Aorta (tissue), 5 donors: ENCODE measurements at regions not wholly inside any gene's neighbourhood (a gene's known extent, or its start where the extent isn't known, plus 50 kb on each side); places are given as distances from the start of the nearest gene placed in this dataset.
"Not testable (repeated sequence)": the region's sequence is repeated elsewhere in the genome, so short reads cannot be mapped to it uniquely, and the experiment has no call there.

Experiments used
- ATAC-seq: fragments of 200-7000 bp; cut with Tn5 transposase; one replicate; pipeline ENCODE4 v1.9.1; 2022; ENCODE audit warnings: moderate library complexity; ENCODE audit not compliant: low FRiP score
- DNase-seq, 2 donors: peaks; one replicate each; pipeline ENCODE4 v3.0.0-alpha.2; 2020
- H3K27ac ChIP-seq, 2 donors: one replicate each; pipeline ENCODE4 v1.5.1; 2013; ENCODE audit warnings: low read length in 2 of 2, mild to moderate bottlenecking in 2 of 2, moderate library complexity in 2 of 2, control low read depth in 1 of 2, inconsistent platforms in 1 of 2, low read depth in 1 of 2
- H3K27me3 ChIP-seq, 2 donors: one replicate each; pipeline ENCODE4 v1.6.1; 2013; ENCODE audit warnings: control low read depth in 1 of 2, low read length in 1 of 2, mild to moderate bottlenecking in 1 of 2, moderate library complexity in 1 of 2; ENCODE audit not compliant: insufficient read depth in 2 of 2, control insufficient read depth in 1 of 2
- H3K36me3 ChIP-seq, 2 donors: one replicate each; pipeline ENCODE4 v1.6.1; 2013; ENCODE audit warnings: control low read depth in 1 of 2, low read length in 1 of 2, mild to moderate bottlenecking in 1 of 2; ENCODE audit not compliant: insufficient read depth in 2 of 2, control insufficient read depth in 1 of 2
- H3K4me1 ChIP-seq, 2 donors: one replicate each; pipeline ENCODE4 v1.6.1; 2013; ENCODE audit warnings: low read length in 2 of 2, control low read depth in 1 of 2, mild to moderate bottlenecking in 1 of 2, moderate library complexity in 1 of 2; ENCODE audit not compliant: insufficient read depth in 2 of 2, control insufficient read depth in 1 of 2
- H3K4me3 ChIP-seq, 2 donors: one replicate each; pipeline ENCODE4 v1.5.1; 2013; ENCODE audit warnings: low read length in 2 of 2, control low read depth in 1 of 2, mild to moderate bottlenecking in 1 of 2
- H3K9me3 ChIP-seq: one replicate; pipeline ENCODE4 v1.6.1; 2013; ENCODE audit warnings: mild to moderate bottlenecking, low read length; ENCODE audit not compliant: control insufficient read depth
- WGBS, 2 donors: extraction: QIAGEN DNeasy Blood & Tissue Kit; methylation state at CpG; one replicate each; pipeline ENCODE4 v1.1.7; 2013; 5-methylcytosine and 5-hydroxymethylcytosine counted together
- intact Hi-C, 2 donors: fragments of 100-400 bp; cut with DNase I; formaldehyde crosslinking; loops; one replicate each; pipeline versions ENCODE4 v1.14.2 to v1.15.0; 2022
- donor health status: healthy with polysubstance abuse.
- donor health status: Bipolar disorder and iron deficiency.
- donor health status: DM: no; HTN: no; CAD: no.
- donor health status: DM: no; HTN: no; CAD: no.
- donor health status: DM: yes; HTN: yes; CAD: no.

DNA sequence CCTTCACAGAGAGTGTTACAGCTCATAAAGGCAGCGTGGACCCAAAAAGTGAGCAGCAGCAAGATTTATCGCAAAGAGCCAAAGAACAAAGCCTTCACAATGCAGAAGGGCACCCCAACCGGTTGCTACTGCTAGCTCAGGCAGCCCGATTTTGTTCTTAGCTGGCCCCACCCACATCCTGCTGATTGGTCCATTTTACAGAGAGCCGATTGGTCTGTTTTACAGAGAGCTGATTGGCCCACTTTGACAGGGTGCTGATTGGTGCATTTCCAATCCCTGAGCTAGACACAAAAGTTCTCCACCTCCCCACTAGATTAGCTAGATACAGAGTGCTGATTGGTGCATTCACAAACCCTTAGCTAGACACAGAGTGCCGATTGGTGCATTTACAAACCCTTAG lies 50.1 kb upstream of the SOX14 start:
- H3K27me3 ChIP-seq, ATAC-seq, H3K9me3 ChIP-seq, intact Hi-C loops, H3K4me3 ChIP-seq, H3K27ac ChIP-seq, H3K4me1 ChIP-seq, H3K36me3 ChIP-seq, DNase-seq: not testable (repeated sequence)
- WGBS, 2 donors: 74 to 86% methylated on average over 6 of the region's 6 CpGs
